ENCODE measurements at regions not wholly inside any gene's neighbourhood (a gene's known extent, or its start where the extent isn't known, plus 50 kb on each side); places are given as distances from the start of the nearest gene placed in this dataset.

DNA sequence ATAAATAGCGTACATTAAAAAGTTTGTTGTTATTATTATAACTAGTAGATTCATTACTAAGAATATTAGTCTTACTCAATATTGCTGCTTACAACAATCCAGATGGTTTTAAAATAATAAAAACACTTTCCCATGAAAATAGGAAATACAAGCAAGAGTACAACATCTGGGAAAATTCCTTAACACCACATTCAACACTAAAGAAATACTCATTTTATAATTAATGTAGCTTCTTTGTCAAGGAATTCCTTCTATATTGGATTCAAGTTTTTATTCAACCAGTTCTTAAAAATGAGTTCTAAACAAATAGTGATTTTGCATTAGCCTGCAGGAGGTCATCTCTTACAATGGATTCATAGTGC is 650.3 kb upstream of the SLC35B3 start:
- no peak overlapping the region for H3K4me3 ChIP-seq (ENCODE audit: low read depth, low read length)
- no peak for DNase-seq (ENCODE audit: low read depth)
- in situ Hi-C loops (cut with HindIII; ENCODE audit: low sequenced_read_pairs): no loop called here
- no peak for TF ChIP-seq CTCF (IDR thresholded peaks at IDR 0.05; ENCODE audit: low read depth, low read length, missing control alignments)

DNA sequence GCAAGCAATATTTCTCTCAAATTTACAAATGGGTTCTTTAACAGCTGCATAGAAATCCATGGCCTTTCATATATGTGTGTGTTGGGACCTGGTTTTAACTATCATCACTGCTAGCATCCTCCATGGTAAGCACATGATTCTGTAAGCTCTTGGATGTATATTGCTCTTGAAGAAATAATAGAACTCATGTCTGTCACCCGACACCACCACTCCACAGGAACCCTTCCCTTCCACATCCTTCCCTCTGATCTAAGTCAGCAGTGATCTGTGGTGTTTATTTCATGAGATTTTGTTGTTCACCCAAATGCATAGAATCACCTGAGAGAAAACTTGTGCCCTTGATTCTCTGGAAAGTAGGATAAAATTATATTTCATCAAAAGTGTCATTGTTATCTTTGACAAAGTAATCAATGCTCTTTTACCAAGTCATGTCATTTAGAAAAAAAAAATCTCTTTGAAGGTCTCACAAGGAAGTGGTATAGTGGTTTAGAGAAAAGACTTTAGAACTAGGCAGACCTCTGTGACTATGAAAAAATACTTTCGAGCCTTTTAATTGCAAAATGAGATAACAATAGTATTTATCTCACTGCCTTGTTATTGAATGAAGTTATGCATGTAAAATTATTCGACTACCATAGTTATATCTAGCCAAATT is 649.8 kb upstream of the SLC35B3 start:
- H3K4me3 ChIP-seq (ENCODE audit: low read depth, low read length): no peak overlapping the region
- in situ Hi-C loops (cut with HindIII; ENCODE audit: low sequenced_read_pairs): no loop called here
- no peak for DNase-seq (ENCODE audit: low read depth)
- TF ChIP-seq CTCF (IDR thresholded peaks at IDR 0.05; ENCODE audit: low read depth, low read length, missing control alignments): no peak

- no peak for DNase-seq (ENCODE audit: low read depth)
- in situ Hi-C loops (cut with HindIII; ENCODE audit: low sequenced_read_pairs): no loop called here
- no peak for TF ChIP-seq CTCF (IDR thresholded peaks at IDR 0.05; ENCODE audit: low read depth, low read length, missing control alignments)
- H3K4me3 ChIP-seq (ENCODE audit: low read depth, low read length): no peak overlapping the region
Measured at GRCh38 chr6:9083108-9083507, 647.8 kb upstream of the SLC35B3 start.

DNA sequence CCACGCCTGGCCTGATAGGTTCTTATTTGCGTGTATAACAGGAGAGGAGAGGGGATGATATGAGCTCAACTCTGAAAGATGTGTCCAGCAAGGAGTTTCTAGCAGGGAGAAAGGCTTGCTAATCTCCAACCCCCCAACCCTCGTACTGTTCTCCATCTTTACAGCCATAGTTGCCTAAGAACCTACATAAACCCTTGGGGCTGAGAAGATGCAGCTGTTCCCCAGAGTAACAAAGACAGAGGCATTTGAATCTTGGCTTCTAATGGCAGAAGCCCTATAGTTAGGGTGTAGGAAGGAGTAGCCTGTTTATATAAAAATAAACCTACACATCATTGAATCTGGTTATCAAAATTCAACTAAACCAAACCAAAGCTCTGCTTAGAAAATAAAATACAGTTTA is 631.4 kb upstream of the SLC35B3 start:
- no peak overlapping the region for H3K4me3 ChIP-seq (ENCODE audit: low read depth, low read length)
- in situ Hi-C loops (cut with HindIII; ENCODE audit: low sequenced_read_pairs): no loop called here
- TF ChIP-seq CTCF (IDR thresholded peaks at IDR 0.05; ENCODE audit: low read depth, low read length, missing control alignments): no peak
- no peak for DNase-seq (ENCODE audit: low read depth)

- in situ Hi-C loops (cut with HindIII; ENCODE audit: low sequenced_read_pairs): no loop called here
- no peak overlapping the region for H3K4me3 ChIP-seq (ENCODE audit: low read depth, low read length)
Measured at GRCh38 chr6:9064156-9064555, 628.8 kb upstream of the SLC35B3 start.

GRCh38 chr6:9062596-9062995 is 627.3 kb upstream of the SLC35B3 start:
- no peak overlapping the region for H3K4me3 ChIP-seq (ENCODE audit: low read depth, low read length)
- DNase-seq (ENCODE audit: low read depth): no peak
- no peak for TF ChIP-seq CTCF (IDR thresholded peaks at IDR 0.05; ENCODE audit: low read depth, low read length, missing control alignments)
- in situ Hi-C loops (cut with HindIII; ENCODE audit: low sequenced_read_pairs): no loop called here

More at GRCh38 chr6:9064156-9064555, 628.8 kb upstream of the SLC35B3 start:
- TF ChIP-seq CTCF (IDR thresholded peaks at IDR 0.05; ENCODE audit: low read depth, low read length, missing control alignments): no peak
- no peak for DNase-seq (ENCODE audit: low read depth)
